GM12892 (cell line): ENCODE measurements at regions not wholly inside any gene's neighbourhood (a gene's known extent, or its start where the extent isn't known, plus 50 kb on each side); places are given as distances from the start of the nearest gene placed in this dataset.

Source experiments
- POLR2A ChIP-seq: IDR thresholded peaks from 2 replicates; pipeline ENCODE4 v1.6.1; 2011; ENCODE audit warnings: low read depth, low read length, control low read depth
- POLR2AphosphoS5 ChIP-seq: IDR thresholded peaks from 2 replicates; pipeline ENCODE4 v1.6.1; 2011; ENCODE audit warnings: low read depth, low read length, control low read depth
- TAF1 ChIP-seq: IDR thresholded peaks from 2 replicates; pipeline ENCODE4 v1.6.1; 2011; ENCODE audit warnings: low read depth, mild to moderate bottlenecking, control low read depth, low read length, borderline replicate concordance

DNA sequence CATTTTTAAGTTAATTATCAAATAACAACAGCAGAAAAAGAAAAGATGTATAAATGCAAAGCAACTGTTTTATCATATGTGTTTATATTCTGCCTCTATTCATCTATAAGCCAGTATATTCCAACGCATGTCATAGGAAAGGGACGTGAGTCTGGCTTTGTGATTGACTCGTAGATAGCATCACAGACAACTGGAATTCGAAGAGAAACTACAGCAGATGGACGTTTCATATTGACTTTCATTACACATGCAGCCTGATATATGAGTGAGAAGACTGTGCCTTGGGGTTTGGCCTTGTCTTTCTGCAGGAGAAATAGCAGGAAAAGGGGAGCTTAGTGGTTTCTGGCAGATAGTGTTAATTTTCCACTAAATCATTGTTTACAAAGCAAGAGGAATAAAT lies 1111.9 kb downstream of the MAT2B start:
- TF ChIP-seq POLR2A = no peak
- no peak for TF ChIP-seq POLR2AphosphoS5
- no peak for TF ChIP-seq TAF1
